NCI-H1105 (cell line): ENCODE measurements at regions not wholly inside any gene's neighbourhood (a gene's known extent, or its start where the extent isn't known, plus 50 kb on each side); places are given as distances from the start of the nearest gene placed in this dataset.

Experiments
- DNase-seq: peaks from one replicate; lab custom pipeline; 2025; lab: John Stamatoyannopoulos, UW

DNA sequence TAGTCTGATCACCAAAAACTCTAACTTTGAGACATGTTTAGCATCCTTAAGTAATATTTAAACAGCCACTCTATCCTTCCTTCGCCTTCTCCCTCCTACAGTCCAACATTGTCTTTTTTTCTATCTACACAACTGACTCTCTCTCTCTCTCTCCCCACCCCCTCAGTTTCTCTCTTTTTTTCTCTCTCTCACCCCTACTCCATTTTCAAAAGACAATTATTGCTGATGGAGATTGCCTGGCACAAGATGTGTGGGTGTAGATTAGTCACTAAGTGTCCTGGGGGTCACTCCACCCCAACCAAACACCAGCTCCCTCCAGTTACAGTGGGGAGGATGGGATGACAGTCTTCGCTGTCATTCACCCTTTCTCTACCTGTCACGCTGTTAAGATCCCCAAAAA lies 94.5 kb upstream of the NFIA start:
- no peak for DNase-seq

DNA sequence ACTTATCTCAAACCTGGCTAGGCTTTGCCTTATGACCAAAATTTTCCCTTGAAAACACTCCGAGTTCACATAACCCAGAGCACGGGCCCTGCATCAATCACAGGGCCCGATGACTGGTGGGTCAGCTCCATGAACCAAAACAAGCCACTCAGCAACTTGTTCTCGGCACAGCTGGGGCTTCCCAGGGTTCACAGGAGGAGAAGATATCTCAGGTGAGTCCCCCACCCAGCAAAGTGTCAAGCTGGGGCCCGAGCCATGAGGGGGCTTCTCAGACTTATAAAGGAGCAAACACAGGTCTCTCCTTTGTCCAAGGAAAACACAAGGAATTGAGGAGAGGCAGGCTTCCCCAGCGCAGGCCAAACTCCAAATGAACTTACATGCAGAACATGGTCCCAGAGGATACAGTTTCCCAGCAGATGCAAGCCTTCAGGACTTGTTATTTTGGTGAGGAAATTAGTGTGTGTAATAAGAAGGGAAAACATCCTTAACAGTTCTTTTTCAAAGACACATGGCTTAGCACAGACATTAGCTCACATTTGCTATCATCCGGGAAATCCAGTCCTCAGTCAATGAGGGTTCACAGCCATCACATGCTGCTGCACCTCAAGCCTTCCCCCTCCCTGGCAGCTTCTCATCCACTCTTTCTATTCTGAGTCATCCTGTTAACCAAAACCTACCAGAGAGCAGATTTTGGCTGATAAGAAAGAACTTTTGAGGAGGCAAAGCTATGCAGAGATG lies 98.1 kb upstream of the NFIA start:
- no peak for DNase-seq

DNA sequence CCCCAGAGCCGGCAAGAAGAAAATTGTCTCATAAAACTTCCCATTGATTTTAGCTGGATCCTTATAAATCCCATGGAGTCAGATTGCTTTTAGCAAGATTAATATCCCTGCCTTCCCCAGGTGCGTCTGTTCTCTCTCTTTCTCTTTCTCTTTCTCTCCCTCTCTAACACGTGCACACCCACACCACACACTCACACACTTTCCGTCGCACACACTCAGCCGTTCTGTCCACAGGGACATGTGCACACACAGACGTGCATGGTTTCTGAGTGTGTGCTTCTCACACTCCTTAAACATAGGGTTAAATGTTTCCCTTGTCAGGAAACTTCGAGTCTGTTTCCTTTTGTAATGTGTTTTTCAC lies 98.7 kb upstream of the NFIA start:
- DNase-seq: no peak

DNA sequence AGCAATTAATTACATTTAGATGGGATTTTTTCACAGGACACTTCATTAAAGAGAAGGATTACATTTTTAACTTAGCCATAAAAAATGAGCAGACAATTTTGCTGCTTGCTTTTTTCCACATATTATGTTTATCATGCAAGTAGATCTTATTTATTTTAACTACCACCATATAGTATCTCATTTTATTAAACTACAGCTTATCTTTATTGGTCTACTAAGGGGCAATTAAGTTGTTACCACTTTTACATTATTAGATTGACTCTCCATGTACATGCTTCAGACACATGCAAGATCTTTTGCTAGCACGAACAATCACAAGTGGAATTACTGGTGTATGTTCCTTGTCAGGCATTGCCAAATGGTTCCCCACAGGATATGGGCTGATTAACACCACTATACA lies 99.8 kb upstream of the NFIA start:
- DNase-seq: no peak

DNA sequence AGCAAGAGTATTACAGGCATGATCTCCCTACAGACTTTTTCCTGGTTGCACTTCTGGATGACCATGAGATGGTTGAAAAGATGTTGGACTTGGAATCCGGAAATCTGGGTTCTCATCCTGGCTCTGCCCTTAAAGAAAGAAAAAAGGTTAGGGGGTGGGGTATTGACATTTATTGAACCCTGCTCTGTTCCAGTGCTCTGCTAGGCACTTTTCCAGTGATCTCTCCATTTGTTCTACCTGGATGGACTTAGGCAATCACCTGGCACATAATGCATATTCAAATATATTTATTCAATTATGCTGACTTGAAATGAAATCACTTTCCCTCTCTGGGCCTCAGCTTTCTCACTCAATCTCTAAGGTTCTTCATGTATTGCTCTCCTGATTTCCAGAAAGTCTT lies 101.0 kb upstream of the NFIA start:
- DNase-seq: no peak

DNA sequence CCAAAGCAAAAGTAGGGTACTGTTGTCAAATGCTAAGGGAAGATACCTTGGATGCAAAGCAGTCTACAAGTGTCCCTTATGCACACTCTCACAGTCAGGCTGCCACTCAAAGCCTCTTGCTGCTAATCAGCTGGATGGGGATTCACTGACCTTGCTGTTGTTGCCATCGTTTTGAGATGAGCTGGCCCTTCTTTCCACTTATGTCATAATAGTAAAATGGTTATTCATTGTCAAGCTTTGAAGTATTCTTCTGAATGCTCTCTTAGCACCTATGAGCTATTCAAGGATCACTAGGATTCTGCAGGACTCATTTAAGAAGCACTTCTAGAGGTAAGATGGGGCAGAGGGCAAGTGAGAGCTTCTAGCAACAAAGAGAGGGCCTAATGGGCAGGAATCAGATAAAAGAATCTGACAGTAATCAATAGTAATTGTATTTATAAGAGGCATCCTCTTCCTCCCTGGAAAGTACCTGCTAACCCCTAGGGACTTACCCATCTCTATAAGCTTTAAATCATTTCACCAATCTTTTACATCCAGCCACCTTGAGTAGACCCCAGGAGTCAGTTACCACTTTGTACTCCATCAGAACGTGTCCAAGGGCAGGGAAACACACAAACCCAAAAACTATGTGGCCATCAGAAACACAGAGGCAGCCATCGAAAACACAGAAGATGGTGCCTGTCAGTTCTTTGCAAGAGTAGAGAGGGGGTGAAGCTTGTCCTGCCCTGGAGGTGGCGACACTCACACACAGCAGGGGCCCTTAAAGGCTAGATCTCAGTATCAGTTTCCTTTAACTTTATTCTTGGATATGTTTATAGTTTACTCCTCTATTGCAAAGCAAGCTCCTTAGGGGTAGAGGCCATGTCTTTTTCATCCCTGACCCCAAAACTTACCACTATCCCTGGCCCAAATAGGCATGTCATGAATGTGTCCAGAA lies 103.7 kb upstream of the NFIA start:
- no peak for DNase-seq

DNA sequence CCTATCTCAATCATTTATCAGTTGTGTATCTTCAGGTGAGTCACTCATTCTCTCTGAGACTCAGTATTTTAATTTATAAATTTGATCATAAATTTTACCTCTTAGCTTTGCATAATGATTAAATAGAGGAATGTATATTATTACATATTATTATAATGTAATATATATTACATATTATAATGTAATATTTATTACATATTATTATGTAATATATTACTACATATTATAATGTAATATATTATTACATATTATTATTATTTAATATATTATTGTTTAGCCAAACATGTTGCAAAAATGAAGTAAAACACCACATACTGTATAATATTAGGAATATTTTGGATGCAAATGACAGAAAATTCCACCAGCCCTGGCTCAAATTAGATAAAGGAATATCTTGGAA lies 104.7 kb upstream of the NFIA start:
- no peak for DNase-seq

DNA sequence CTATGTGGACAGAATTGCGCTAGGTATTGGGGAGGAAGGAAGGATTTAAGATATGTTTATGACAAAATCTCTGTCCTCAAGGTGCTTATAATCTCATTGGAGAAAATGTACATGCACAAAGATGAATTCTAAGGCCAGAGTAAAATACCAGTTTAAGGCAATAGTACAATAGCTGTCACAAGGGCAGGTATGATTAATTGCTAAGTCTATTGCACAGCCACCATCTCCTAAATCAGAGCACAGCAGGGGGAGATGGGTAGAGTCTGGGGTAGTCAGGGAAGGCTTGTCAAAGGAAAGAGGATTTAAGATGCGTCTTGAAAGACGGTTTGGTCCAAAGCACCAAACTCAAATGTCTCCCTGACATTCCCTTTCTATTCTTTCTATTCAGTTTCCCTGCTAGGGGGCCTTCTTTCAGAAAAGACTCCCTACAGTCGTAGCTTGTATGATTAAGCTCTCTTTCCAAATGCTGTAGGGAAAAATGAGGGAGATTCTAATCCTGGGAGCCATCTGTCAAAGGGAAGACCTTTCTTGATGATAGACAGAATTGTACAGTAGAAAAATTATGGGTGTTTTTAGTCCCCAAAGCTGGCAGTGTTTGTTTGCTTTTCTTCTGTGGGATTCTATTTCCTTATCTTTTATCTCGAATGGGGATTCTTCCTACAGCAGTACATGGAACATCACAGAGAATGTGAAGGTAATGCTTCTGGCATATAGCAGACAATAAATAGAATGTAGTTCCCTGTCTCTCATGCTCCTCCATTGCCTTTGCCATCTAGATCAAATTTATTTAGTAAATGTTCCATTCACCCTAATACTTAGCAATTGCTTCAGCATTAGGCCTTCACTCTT lies 107.6 kb upstream of the NFIA start:
- DNase-seq: no peak

DNA sequence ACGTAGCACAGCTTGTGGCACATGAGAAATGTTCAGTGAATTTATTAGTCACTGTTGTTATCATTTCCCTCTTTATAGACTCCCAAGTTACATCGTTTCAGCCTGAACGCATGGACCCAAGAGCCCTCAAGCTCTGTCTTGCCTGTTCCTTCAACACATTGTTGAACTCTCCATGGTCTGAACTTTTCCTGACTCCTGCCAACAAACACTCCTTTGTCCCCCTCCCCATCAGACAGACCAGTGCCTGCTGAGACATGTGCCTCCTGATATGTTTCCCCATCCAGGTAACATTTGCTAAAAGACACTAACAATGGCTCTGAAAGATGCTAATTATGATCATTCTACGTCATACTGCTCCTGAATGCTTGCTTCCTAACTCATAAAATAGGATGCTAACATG lies 108.7 kb upstream of the NFIA start:
- no peak for DNase-seq

DNA sequence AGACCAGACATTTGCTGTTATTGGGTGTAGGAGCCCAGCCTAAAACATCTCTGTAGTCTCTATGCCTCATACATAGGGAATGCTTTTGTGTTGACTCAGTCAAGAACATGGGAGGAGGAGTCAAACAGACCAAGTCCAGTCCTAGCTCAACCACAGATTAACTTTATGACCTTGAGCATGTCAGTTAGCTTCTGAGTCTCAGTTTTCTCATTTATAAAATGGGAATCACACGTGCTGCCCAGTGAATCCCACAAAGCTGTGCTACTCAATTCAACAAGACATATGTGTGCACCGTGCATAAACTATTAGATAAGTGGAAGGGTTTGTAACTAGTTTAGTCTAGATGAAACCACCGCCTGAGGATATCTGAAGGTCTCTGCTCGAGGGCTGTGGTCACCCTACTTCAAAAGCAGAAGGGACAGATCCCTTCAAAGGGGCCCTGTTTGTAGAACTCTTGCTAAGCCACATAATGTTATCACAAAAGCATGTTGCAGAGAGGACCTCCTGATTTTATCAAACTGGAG lies 109.5 kb upstream of the NFIA start:
- DNase-seq: no peak

DNA sequence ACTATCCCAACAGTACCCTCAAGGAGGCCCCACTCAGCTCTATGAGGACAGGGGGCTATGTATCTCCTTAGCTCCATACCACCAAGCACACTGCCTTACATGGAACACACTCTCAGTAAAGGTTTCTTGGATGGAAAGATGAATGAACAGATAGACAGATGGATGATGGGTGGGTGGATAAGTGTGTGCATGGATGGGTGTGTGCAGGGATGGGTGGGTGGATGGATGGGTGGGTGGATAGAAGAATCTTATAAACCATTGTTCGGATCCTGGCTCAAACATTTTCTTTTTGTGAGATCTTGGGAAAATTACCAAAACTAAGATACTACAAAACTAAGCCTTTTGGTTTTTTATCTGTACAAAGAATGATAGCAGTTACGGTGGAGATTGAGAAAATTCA lies 111.0 kb upstream of the NFIA start:
- no peak for DNase-seq

DNA sequence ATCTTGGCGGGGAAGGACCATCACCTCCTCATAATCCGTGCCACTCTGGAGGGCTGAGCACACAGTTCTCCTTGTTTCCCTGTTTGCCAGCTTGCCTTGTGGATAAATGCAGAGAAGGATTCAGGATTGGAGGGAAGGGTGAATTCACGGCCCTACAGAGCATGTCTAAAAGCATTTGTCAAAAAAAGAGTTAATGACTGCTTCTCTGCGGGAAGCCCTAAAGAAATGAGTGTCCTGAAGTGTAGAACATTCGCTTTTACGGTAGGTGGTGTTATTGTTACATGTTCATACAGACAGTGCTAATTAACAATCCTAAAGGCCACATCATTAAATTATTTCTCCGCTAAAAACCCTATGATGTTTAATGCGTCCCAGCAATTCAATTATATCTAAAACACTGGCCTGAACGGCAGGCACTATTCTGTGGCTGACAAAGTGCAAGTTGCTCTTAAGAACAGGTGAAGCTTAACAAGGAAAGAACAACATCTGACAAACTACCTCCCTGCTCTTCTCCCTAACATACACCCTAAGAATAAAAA lies 112.3 kb upstream of the NFIA start:
- no peak for DNase-seq

DNA sequence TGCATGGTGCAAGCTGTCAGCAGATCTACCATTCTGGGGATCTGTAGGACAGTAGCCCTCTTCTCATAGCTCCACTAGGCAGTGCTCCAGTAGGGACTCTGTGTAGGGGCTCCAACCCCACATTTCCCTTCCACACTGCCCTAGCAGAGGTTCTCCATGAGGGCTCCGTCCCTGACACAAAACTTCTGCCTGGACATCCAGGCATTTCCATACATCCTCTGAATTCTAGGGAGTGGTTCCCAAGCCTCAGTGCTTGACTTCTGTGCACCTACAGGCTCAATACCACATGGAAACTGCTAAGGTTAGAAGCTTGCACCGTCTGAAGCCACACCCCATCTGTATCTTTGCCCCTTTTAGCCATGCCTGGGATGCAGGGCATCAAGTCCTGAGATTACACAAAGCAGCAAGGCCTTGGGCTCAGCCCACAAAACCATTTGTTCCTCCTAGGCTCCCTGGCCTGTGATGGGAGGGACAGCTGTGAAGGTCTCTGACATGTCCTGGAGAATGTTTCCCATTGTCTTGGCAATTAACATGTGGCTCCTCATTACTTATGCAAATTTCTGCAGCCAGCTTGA lies 117.0 kb upstream of the NFIA start:
- no peak for DNase-seq

DNA sequence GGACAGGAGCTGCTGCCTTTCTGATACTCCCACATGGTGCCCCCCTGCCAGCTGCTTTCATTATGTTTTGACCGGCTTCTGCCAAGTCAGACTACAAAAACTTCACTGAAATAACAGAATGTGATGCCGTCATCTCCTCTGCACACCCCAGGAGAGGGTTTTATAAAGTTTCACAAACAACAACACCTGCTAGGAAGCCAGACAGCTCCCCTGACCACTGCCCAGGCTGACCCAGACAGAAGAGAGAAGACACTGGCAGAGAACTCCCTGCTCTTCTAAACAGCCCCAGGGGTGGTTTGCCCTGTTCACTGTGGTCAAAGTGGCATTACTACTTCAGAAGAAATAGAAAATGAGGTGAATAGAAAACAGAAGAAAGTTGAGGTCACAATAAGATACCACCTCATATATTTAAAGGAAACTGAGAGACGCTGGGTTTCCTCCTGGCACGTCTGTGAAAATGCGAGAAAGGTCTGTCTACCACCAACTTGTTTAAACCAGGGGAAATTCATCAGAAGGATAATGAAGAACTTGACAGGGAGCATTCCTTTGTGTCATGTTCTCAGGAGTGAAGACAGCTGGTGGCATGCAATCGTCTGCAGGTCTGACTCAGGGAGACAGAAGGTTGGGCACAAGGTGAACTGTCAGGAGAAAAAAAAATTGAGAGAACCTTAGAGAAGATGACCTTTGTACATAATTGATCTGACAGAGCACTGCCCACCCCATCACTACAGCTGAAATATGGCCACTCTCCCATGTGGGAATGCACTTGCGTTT lies 119.0 kb upstream of the NFIA start:
- DNase-seq: no peak

DNA sequence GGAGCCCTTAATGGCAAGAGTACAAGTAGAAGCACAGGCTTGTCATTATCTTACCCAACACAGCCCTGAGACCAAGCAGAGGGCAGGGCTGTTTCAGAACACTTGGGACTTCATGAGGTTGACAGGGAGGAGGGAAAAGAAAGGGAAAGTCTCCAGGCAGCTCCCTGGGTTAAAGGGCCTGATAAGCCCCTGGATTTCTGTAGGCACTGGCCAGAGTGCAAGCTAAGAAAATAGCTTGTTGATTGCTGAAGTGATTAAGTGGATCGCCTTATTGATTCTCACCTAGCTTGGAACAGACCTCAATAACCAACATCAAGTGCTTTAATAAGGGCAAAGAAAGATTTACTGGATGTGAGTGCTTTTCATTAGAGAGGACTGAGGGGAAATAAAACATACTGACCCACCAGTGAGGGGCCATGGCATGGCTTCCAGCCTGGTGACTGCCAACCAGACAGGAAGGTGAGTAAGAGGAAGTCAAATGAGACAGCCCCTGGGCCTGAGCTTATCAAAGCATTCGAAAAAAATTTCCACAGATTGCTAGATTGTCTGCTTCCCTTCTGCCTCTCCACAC lies 121.4 kb upstream of the NFIA start:
- no peak for DNase-seq

DNA sequence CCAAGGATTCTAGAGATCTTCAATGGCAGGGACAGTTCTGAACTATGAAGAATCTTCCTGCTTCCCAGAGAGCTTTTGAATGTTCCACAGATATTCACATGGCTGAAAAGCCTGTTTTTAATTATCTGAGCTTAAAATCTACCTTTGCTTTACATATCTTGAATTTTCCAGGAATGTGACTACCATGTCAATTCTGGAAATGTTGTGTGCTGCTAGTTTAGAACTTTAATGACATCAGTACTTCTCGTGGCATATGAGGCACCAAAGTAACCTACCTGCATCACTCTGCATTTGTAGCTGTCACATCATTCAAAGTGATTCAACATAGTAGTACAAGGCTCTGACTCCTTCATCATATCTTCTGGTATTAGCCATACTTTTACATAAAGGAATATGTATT lies 122.7 kb upstream of the NFIA start:
- no peak for DNase-seq

DNA sequence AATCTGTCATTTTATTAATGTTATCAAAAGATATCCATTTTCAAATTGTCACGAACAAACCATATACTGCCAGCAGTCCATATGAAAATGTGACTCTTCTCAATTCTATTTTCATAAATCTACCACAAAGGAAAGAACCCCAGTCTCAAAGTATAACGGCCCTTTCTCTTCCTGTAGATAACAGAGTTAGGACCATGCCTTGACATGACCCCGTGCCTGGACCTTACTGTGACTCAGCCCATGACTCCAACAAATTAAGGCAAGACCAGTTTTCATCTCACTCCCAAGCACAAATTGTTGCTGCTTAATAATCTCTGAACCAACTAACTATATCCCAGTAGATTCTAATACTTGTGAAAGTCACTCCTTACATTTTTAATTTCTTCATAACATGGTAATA lies 124.4 kb upstream of the NFIA start:
- DNase-seq: no peak

DNA sequence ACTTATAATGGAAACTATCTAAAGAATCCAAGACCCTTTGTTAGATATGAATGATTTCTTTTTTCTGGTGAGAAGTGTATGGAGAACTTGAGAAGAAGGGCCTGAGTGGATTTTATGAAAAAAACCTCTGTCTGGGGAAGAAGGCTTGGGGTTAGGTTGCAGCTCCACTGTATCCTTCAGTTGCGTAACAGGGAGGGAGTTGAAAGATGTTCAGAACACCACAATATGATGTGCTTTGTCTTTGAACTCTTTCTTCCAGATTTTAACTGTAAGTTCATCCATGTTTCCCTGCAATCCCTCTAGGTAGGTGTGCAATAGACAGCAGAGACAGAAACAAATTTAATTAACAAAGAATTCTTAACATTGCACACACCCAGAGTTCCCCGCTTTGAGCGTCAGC lies 125.8 kb upstream of the NFIA start:
- no peak for DNase-seq

DNA sequence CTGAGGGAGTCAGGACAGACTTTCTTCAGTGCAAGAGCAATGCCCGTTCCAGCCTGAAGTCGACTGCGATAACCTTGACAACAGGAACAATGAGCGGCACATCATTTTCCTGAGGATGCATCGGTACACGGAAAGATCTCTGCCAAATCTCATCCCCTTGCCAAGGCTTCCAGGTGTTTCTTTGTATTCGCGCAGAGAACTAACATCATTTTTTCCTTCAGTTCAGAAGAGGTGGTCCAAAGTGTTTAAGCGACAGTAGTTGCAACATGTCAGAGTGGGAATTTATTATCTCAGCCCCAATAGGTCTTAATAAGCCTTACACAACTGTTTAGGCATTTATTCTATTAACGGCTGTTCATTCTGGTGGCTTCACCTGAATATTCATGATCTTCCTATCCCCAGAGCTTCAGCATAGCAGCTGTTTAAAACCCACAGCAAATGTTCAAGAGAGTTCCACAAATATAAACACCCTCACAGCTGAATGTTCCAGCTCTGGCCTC lies 129.7 kb upstream of the NFIA start:
- DNase-seq: peak; percentile 84
